ENCODE measurements at regions not wholly inside any gene's neighbourhood (a gene's known extent, or its start where the extent isn't known, plus 50 kb on each side); places are given as distances from the start of the nearest gene placed in this dataset.

DNA sequence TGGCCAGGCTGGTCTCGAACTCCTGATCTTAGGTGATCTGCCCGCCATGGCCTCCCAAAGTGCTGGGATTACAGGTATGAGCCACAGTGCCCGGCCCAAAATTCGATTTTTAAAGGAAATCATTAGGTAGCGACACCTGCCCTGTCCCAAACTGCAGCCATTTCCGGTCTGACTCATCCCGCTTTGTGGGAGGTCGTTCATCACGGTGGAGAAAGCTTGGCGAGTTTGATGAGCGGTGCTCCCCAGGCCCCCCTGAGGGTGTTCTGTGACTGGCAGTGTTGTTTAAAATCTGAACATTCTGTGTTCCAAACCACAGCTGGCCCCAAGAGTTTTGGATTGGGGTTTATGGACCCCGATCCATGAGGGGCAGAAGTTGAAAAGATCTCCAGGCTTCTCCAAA, 53.0 kb upstream of the GLI2 start:
- Histone ChIP-seq H3K27ac (peak overlapping the region in 1 of 21 experiments; percentile 6), H3K4me3 (no peak overlapping the region)

- no peak overlapping the region for H3K4me3 ChIP-seq
- peak overlapping the region in 2 of 21 experiments; percentile 6 for H3K27ac ChIP-seq
Measured at GRCh38 chr2:120683081-120683480, 52.6 kb upstream of the GLI2 start.

- H3K4me3 ChIP-seq: no peak overlapping the region
- peak overlapping the region in 4 of 21 experiments; percentile 4 to 42 (median 20) for H3K27ac ChIP-seq
Measured at GRCh38 chr2:120683701-120684100, 52.0 kb upstream of the GLI2 start.

DNA sequence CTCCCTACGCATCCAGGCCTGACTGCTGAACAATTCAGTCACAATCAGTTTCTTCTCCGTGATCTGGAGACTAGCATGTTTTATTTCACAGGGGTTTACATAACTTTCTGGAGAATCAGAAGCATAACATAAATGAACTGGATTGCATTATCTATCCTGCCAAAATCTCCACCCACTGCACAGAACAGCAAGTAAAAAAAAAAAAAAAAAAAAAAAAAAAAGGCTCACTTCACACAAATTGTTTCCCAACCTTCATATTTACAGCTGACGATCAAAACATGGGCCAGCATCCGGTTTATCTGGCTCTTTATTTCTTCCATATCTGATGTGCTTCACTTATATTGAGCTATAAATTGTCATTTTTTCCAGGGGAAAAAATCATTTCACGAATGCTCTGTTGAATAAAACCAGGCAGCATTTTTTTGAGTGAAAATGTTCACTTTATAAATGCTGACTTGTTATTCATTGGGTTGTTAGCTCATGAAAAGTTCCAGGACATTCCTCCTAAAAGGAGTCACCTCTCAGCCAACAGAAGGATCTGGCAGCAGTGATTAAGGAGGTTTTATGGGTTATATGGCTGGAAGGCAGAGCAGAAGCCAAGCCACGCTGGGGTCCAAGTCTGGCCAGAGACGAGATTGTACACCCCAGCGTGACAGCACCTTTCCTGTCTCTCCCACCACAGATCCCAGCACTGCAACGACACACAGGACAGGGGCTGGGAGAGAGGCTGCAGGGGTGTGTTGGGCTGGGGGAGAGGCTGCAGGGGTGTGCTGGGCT, 51.2 kb upstream of the GLI2 start:
- Histone ChIP-seq H3K27ac (peak overlapping the region in 3 of 21 experiments; percentile 4 to 42 (median 34)), H3K4me3 (no peak overlapping the region)

DNA sequence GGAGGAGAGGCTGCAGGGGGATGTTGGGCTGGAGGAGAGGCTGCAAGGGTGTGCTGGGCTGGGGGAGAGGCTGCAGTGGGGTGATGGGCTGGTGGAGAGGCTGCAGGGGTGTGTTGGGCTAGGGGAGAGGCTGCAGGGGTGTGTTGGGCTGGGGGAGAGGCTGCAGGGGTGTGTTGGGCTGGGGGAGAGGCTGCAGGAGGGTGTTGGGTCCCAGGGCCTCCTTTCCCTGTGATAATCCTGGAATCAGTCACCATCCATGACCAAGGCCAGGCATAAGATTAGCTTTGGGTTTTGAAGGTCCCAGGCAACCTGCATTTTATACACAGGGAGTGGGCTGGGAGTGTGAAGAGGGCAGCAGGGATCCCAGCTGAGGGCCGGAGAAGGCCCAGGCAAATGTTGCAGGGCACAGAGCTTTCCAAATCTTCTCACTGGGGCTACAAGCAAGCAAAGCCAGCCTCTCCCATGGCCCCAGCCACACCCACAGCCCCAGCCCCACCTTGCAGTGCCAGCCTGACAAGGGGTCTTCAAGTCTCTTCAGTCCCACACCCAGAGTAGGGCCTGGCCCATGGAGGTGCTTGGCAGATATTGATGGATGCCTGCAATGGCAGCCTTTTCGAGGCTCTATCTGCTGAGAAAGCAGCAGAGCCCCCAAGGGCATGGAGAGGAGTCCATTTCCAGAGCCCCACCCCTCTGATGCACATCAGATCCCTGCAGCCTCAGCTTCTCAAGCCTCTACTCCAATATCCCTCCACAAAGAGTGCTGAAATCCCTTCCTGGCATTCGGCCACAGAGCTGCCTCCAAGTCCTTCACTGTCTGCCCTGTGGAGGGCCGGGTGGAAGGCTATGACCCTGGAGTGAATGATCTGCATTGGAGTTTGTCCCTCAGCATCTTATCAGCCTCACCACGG, 50.3 kb upstream of the GLI2 start:
- H3K27ac ChIP-seq: no peak overlapping the region
- no peak overlapping the region for H3K4me3 ChIP-seq

All from skin epidermis (tissue), 12 donors.